Calu3 (cell line): ENCODE measurements at regions not wholly inside any gene's neighbourhood (a gene's known extent, or its start where the extent isn't known, plus 50 kb on each side); places are given as distances from the start of the nearest gene placed in this dataset.

Experiments used
- BruUV-seq: library from RNA; stranded (reverse); fragments of 400-500 nt; replicated peaks from 2 replicates; lab custom pipeline; 2021; lab: Mats Ljungman, UMichigan
- CTCF ChIA-PET: fragments of 300-600 bp; sonication (Branson Sonifier 250); formaldehyde crosslinking; loops from one replicate; lab custom pipeline; 2022; ENCODE audit warnings: antibody characterized with exemption; lab: Charles Lee
- DNase-seq: peaks from one replicate; pipeline ENCODE4 v3.0.0; 2022
- H3K27ac Mint-ChIP-seq: one replicate; pipeline ENCODE4 v1.8.0; 2022; ENCODE audit warnings: mixed read lengths; ENCODE audit not compliant: unreplicated experiment
- H3K27me3 Mint-ChIP-seq: one replicate; pipeline ENCODE4 v1.8.0; 2022; ENCODE audit warnings: mixed read lengths; ENCODE audit not compliant: unreplicated experiment
- H3K36me3 Mint-ChIP-seq: one replicate; pipeline ENCODE4 v1.8.0; 2022; ENCODE audit warnings: mild to moderate bottlenecking, moderate library complexity, mixed read lengths; ENCODE audit not compliant: insufficient read depth, unreplicated experiment
- H3K4me1 Mint-ChIP-seq: one replicate; pipeline ENCODE4 v1.8.0; 2022; ENCODE audit warnings: mild to moderate bottlenecking, low read depth, mixed read lengths; ENCODE audit not compliant: unreplicated experiment
- H3K4me3 Mint-ChIP-seq: one replicate; pipeline ENCODE4 v1.8.0; 2022; ENCODE audit warnings: mild to moderate bottlenecking, low read depth, moderate library complexity, mixed read lengths; ENCODE audit not compliant: unreplicated experiment
- H3K9me3 Mint-ChIP-seq: one replicate; pipeline ENCODE4 v1.8.0; 2022; ENCODE audit warnings: low read depth, mixed read lengths; ENCODE audit not compliant: unreplicated experiment
- intact Hi-C: fragments of 100-400 bp; cut with micrococcal nuclease; formaldehyde crosslinking; loops from one replicate; pipeline ENCODE4 v1.10.0; 2022; ENCODE audit not compliant: unreplicated experiment
- TF ChIP-seq, protein P1 (sequence below): fragments of 200-600 bp; IDR thresholded peaks from one replicate; pipeline ENCODE4 v1.8.0; 2022; ENCODE audit warnings: antibody characterized with exemption; ENCODE audit not compliant: unreplicated experiment

GRCh38 chr3:150309557-150309956 is 98.5 kb upstream of the TSC22D2 start:
- Mint-ChIP-seq H3K27ac (no peak overlapping the region), H3K9me3 (no peaks in the 10 kb centered on the region), H3K36me3 (peaks cover 3% of the 10 kb centered on the region), H3K4me1 (peaks cover 49% of the 10 kb centered on the region), H3K27me3 (no peaks in the 10 kb centered on the region), H3K4me3 (no peak overlapping the region)
- intact Hi-C loops: no loop called here
- no TSS peak for BruUV-seq
- no peak for DNase-seq
- TF ChIP-seq, protein P1, sequence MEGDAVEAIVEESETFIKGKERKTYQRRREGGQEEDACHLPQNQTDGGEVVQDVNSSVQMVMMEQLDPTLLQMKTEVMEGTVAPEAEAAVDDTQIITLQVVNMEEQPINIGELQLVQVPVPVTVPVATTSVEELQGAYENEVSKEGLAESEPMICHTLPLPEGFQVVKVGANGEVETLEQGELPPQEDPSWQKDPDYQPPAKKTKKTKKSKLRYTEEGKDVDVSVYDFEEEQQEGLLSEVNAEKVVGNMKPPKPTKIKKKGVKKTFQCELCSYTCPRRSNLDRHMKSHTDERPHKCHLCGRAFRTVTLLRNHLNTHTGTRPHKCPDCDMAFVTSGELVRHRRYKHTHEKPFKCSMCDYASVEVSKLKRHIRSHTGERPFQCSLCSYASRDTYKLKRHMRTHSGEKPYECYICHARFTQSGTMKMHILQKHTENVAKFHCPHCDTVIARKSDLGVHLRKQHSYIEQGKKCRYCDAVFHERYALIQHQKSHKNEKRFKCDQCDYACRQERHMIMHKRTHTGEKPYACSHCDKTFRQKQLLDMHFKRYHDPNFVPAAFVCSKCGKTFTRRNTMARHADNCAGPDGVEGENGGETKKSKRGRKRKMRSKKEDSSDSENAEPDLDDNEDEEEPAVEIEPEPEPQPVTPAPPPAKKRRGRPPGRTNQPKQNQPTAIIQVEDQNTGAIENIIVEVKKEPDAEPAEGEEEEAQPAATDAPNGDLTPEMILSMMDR: no peak
- CTCF ChIA-PET: no interaction called here

DNA sequence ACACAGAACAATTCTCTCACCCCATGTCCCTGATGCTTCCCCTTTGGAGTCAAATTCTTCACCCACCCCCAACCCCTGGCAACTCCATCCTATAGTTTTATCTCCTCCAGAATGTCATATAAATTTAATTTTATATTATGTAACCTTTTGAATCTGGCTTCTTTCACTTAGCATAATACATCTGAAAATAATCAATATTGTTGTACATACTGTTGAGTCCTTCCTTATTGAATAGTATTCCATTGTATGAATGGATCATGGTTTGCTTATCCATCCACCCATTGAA is 98.9 kb upstream of the TSC22D2 start:
- intact Hi-C loops: no loop called here
- DNase-seq: no peak
- Mint-ChIP-seq H3K4me3 (no peak overlapping the region), H3K27ac (no peak overlapping the region), H3K36me3 (no peaks in the 10 kb centered on the region), H3K4me1 (peaks cover 45% of the 10 kb centered on the region), H3K9me3 (no peaks in the 10 kb centered on the region), H3K27me3 (no peaks in the 10 kb centered on the region)
- TF ChIP-seq, protein P1: no peak
- CTCF ChIA-PET: interaction anchor here (1.7 kb wide), 1 partner anchor 11 kb away, joined by 6 read pairs; no protein-coding TSS in a partner anchor
- no TSS peak for BruUV-seq

DNA sequence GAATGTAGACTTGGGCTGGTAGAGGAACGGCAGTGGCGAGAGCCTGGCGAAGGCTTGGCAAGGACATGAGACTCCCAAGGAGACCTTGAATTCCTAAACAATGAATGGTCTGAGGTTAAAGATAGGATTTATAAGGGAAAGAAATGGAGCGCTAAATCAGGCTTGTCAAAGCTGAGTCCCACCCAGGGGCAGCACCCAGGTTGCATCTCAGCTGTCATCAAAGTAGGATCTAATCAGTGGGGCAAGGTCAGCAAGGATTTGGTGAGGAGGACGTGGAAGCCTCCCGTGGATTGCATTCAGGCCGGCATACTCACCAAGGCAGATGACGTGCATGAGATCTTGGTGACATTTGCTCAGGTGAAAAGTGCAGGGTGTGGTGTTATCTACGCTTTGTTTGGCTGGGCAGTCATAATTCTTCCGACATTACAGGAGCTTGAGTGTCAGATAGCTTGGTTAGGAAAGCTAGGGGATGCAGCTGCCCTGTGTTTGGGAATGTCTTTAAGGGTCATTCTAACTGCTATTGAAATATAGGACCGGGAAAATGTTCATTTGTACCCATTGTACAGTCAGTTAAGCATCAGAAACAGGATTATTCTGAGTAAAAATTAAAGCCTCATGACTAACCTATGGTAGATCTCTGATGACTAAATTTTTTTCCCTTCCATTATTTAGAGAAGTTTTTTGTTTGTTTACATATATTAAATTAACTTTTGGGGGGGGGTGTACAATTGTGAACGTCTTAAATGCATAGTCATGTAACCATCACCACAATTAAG is 99.4 kb upstream of the TSC22D2 start:
- Mint-ChIP-seq H3K27ac (peak overlapping the region; percentile 9), H3K36me3 (no peaks in the 10 kb centered on the region), H3K4me3 (peak overlapping the region; percentile 24), H3K27me3 (no peaks in the 10 kb centered on the region), H3K9me3 (no peaks in the 10 kb centered on the region), H3K4me1 (peaks cover 40% of the 10 kb centered on the region)
- TF ChIP-seq, protein P1: no peak
- intact Hi-C loops: no loop called here
- CTCF ChIA-PET: interaction anchor here (1.1 to 1.7 kb wide), 2 partner anchors 11 to 16 kb away, joined by 3 to 6 read pairs; no protein-coding TSS in a partner anchor
- BruUV-seq: no TSS peak
- peak; percentile 39 for DNase-seq

DNA sequence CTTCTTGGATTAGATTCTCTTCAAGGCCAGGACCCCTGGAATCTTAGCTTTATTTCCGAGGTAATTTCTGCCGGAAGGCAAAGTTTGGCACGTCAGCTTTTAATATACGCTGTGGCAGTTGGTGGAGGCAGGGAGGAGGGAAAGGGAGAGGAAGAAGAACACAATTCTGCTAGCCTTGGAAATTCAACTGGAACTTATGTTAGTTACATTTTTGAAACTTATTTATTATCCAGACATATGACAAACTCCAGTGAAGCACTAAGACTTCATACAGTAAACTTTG is 100.1 kb upstream of the TSC22D2 start:
- no peak for DNase-seq
- no TSS peak for BruUV-seq
- intact Hi-C loops: no loop called here
- Mint-ChIP-seq H3K36me3 (no peaks in the 10 kb centered on the region), H3K4me3 (peak overlapping the region; percentile 24), H3K4me1 (peaks cover 33% of the 10 kb centered on the region), H3K27me3 (no peaks in the 10 kb centered on the region), H3K9me3 (no peaks in the 10 kb centered on the region), H3K27ac (peak overlapping the region; percentile 9)
- CTCF ChIA-PET: interaction anchor here (1.1 to 1.7 kb wide), 2 partner anchors 12 to 15 kb away, joined by 3 to 6 read pairs; no protein-coding TSS in a partner anchor
- TF ChIP-seq, protein P1: no peak
